ENCODE measurements at regions not wholly inside any gene's neighbourhood (a gene's known extent, or its start where the extent isn't known, plus 50 kb on each side); places are given as distances from the start of the nearest gene placed in this dataset.

DNA sequence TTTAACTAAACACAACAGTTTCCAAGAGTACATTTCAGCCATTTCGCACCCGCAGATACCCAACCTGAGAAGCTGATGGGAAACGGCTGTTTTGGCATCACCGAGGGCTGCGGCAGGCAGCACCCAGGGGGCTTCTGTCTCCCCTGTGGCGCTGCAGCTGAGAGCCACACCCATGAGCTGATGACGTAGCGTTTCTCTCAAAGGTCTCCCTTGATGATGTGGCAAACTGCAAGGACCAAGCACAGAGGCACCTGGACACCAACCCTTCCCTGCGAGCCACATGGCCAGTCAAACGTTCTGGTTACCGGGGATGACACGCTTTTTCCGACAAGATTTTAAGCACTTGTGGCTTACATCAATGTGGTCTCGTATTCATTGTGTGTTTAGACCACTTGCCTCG is 150.8 kb upstream of the ERG start:
- Histone ChIP-seq H3K27ac (ENCODE audit: poor library complexity, severe bottlenecking) (no peak overlapping the region), H3K27me3 (ENCODE audit: insufficient read depth, poor library complexity, severe bottlenecking) (no peaks in the 10 kb centered on the region), H3K9me3 (ENCODE audit: severe bottlenecking) (no peaks in the 10 kb centered on the region), H3K4me3 (ENCODE audit: severe bottlenecking) (no peak overlapping the region), H3K36me3 (ENCODE audit: low read depth) (no peaks in the 10 kb centered on the region), H3K4me1 (ENCODE audit: insufficient read depth, poor library complexity, severe bottlenecking) (peaks cover 23% of the 10 kb centered on the region)
- ATAC-seq (ENCODE audit: low read depth) (no peak), DNase-seq (ENCODE audit: low spot score) (no peak)
- TF ChIP-seq, protein P1, sequence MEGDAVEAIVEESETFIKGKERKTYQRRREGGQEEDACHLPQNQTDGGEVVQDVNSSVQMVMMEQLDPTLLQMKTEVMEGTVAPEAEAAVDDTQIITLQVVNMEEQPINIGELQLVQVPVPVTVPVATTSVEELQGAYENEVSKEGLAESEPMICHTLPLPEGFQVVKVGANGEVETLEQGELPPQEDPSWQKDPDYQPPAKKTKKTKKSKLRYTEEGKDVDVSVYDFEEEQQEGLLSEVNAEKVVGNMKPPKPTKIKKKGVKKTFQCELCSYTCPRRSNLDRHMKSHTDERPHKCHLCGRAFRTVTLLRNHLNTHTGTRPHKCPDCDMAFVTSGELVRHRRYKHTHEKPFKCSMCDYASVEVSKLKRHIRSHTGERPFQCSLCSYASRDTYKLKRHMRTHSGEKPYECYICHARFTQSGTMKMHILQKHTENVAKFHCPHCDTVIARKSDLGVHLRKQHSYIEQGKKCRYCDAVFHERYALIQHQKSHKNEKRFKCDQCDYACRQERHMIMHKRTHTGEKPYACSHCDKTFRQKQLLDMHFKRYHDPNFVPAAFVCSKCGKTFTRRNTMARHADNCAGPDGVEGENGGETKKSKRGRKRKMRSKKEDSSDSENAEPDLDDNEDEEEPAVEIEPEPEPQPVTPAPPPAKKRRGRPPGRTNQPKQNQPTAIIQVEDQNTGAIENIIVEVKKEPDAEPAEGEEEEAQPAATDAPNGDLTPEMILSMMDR (IDR thresholded peaks at IDR 0.05; ENCODE audit: poor library complexity, severe bottlenecking), result no peak

DNA sequence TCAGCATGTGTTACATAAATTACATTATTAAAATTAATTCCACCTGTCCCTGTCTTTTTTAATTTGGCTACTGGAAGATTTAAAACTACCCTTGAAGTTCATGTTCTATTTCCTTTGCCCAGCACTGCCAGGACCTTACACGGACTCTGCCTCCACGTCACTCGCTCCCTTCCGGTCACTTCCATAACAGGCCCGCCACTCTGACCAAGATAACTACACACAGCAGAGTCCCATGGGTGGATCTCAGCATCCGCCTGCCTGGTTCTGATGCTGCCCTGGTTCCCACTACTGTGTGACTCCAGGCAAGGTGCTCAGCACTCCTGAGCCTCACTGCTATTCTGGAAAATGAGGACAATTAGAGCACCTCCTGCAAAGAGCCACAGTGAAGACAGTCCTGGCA is 153.3 kb upstream of the ERG start:
- no peak for DNase-seq (ENCODE audit: low spot score)
- Histone ChIP-seq H3K4me1 (ENCODE audit: insufficient read depth, poor library complexity, severe bottlenecking) (peaks cover 6% of the 10 kb centered on the region), H3K27me3 (ENCODE audit: insufficient read depth, poor library complexity, severe bottlenecking) (peaks cover 4% of the 10 kb centered on the region)

DNA sequence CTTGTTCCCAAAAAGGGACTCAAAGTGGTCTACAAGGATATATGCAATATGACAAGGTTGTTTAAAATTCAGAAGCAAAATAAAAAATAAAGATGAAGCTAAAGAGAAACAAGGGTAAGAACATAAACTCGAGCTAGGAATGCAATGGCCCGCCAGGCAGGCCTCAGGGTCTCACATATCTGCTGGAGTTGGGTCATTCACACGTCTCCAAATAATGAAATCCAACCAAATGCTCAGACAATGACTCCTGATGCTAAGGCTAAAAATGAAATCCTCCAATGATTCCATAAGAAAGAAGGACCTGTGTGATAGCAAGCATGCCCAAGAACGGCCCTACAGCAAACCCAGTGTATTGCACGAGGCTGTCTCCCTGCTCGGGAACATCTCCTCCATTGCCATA is 153.3 kb upstream of the ETS2 start:
- ATAC-seq (ENCODE audit: low read depth) (no peak), DNase-seq (ENCODE audit: low spot score) (no peak)
- H3K4me3 ChIP-seq (ENCODE audit: severe bottlenecking), result no peak overlapping the region
- TF ChIP-seq, protein P1 (IDR thresholded peaks at IDR 0.05; ENCODE audit: poor library complexity, severe bottlenecking), result no peak
- no peaks in the 10 kb centered on the region for H3K9me3 ChIP-seq (ENCODE audit: severe bottlenecking)
- peaks cover 11% of the 10 kb centered on the region for H3K27me3 ChIP-seq (ENCODE audit: insufficient read depth, poor library complexity, severe bottlenecking)
- H3K36me3 ChIP-seq (ENCODE audit: low read depth), result no peaks in the 10 kb centered on the region
- no peak overlapping the region for H3K27ac ChIP-seq (ENCODE audit: poor library complexity, severe bottlenecking)
- H3K4me1 ChIP-seq (ENCODE audit: insufficient read depth, poor library complexity, severe bottlenecking), result no peaks in the 10 kb centered on the region

More for the DNA sequence above, 153.3 kb upstream of the ERG start:
- Histone ChIP-seq H3K9me3 (ENCODE audit: severe bottlenecking) (no peaks in the 10 kb centered on the region), H3K27ac (ENCODE audit: poor library complexity, severe bottlenecking) (no peak overlapping the region), H3K36me3 (ENCODE audit: low read depth) (no peaks in the 10 kb centered on the region), H3K4me3 (ENCODE audit: severe bottlenecking) (no peak overlapping the region)
- no peak for ATAC-seq (ENCODE audit: low read depth)
- TF ChIP-seq, protein P1 (IDR thresholded peaks at IDR 0.05; ENCODE audit: poor library complexity, severe bottlenecking), result no peak

DNA sequence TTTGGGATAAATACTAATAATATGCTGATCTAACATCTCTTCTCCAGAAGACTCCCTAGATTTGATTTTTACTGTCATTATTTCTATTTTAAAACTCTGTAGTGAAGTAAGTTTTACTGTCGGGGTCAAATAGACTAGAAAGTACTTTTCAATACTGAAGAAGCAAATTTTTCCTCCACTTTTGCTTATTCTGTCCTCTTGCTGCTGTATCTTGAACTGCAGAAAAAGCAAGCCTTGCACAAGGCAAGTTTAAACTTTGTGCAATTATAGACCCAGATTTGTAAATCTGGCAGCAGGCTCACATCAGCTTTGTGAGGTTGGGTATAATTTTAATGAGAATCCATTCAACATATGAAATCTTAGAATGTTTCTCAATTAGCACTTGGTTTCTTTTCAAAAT is 151.1 kb upstream of the ETS2 start:
- H3K9me3 ChIP-seq (ENCODE audit: severe bottlenecking), result no peaks in the 10 kb centered on the region
- TF ChIP-seq, protein P1 (IDR thresholded peaks at IDR 0.05; ENCODE audit: poor library complexity, severe bottlenecking), result no peak
- peaks cover 29% of the 10 kb centered on the region for H3K27me3 ChIP-seq (ENCODE audit: insufficient read depth, poor library complexity, severe bottlenecking)
- DNase-seq (ENCODE audit: low spot score) (no peak), ATAC-seq (ENCODE audit: low read depth) (no peak)
- no peak overlapping the region for H3K27ac ChIP-seq (ENCODE audit: poor library complexity, severe bottlenecking)
- no peaks in the 10 kb centered on the region for H3K36me3 ChIP-seq (ENCODE audit: low read depth)
- H3K4me3 ChIP-seq (ENCODE audit: severe bottlenecking), result no peak overlapping the region
- no peaks in the 10 kb centered on the region for H3K4me1 ChIP-seq (ENCODE audit: insufficient read depth, poor library complexity, severe bottlenecking)

DNA sequence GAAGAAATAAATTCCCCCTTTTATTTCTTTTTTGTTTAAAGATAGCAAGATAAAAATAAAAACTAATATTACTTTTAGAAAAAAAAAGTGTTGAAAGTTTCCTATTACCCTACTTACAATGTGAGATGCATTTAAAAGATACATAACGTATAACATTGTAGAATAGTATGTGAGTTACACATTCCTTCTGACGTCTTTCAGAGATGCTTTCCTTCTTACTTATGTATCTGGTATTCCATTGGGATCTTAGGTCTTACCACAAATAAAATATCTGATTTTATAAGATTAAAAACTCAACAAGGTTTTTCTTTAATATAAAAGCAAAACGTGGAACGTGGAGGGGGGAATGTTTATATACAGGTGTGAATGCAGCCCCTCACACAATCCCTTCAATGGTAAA is 147.2 kb upstream of the ETS2 start:
- ATAC-seq (ENCODE audit: low read depth) (no peak), DNase-seq (ENCODE audit: low spot score) (no peak)
- no peaks in the 10 kb centered on the region for H3K9me3 ChIP-seq (ENCODE audit: severe bottlenecking)
- no peaks in the 10 kb centered on the region for H3K4me1 ChIP-seq (ENCODE audit: insufficient read depth, poor library complexity, severe bottlenecking)
- no peaks in the 10 kb centered on the region for H3K36me3 ChIP-seq (ENCODE audit: low read depth)
- H3K27ac ChIP-seq (ENCODE audit: poor library complexity, severe bottlenecking), result no peak overlapping the region
- H3K4me3 ChIP-seq (ENCODE audit: severe bottlenecking), result no peak overlapping the region
- TF ChIP-seq, protein P1 (IDR thresholded peaks at IDR 0.05; ENCODE audit: poor library complexity, severe bottlenecking), result no peak
- peaks cover 58% of the 10 kb centered on the region for H3K27me3 ChIP-seq (ENCODE audit: insufficient read depth, poor library complexity, severe bottlenecking)
